ENCODE measurements at regions not wholly inside any gene's neighbourhood (a gene's known extent, or its start where the extent isn't known, plus 50 kb on each side); places are given as distances from the start of the nearest gene placed in this dataset.

DNA sequence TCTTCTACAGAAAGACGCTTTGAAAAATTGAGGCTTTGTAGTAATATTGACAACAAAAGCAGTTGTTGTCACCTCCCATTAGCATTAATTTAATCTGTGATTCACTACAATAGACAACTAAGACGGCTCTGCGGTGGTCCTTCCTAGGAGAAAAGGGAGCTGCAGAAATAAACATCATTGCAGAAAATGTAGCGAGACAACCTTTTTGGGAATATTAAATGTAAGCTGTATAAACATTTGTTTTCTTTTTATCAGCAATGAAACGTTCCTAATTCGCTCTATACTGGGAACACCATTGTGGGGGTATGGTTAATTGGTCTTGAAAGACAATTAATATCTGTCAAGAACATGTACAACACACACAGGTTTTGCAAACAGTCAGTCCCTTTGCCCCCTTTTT, 583.3 kb upstream of the TENM3 start:
- TF ChIP-seq, protein P1, sequence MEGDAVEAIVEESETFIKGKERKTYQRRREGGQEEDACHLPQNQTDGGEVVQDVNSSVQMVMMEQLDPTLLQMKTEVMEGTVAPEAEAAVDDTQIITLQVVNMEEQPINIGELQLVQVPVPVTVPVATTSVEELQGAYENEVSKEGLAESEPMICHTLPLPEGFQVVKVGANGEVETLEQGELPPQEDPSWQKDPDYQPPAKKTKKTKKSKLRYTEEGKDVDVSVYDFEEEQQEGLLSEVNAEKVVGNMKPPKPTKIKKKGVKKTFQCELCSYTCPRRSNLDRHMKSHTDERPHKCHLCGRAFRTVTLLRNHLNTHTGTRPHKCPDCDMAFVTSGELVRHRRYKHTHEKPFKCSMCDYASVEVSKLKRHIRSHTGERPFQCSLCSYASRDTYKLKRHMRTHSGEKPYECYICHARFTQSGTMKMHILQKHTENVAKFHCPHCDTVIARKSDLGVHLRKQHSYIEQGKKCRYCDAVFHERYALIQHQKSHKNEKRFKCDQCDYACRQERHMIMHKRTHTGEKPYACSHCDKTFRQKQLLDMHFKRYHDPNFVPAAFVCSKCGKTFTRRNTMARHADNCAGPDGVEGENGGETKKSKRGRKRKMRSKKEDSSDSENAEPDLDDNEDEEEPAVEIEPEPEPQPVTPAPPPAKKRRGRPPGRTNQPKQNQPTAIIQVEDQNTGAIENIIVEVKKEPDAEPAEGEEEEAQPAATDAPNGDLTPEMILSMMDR (conservative IDR thresholded peaks at IDR 0.05; ENCODE audit: low read depth, low read length), result no peak
- TF ChIP-seq RCOR1 (IDR thresholded peaks at IDR 0.05; ENCODE audit: insufficient replicate concordance, low read length) (no peak), POLR2A (IDR thresholded peaks at IDR 0.05; ENCODE audit: low read depth, low read length) (no peak), RFX5 (IDR thresholded peaks at IDR 0.05; ENCODE audit: low read depth, low read length) (no peak), MAFK (IDR thresholded peaks at IDR 0.05; ENCODE audit: low read depth, low read length) (no peak), FOS (IDR thresholded peaks at IDR 0.05; ENCODE audit: low read depth, low read length) (no peak), MXI1 (IDR thresholded peaks at IDR 0.05; ENCODE audit: borderline replicate concordance, low read depth, low read length) (no peak), CEBPB (IDR thresholded peaks at IDR 0.05; ENCODE audit: low read depth, low read length) (no peak), RAD21 (IDR thresholded peaks at IDR 0.05; ENCODE audit: low read length) (no peak), CHD1 (IDR thresholded peaks at IDR 0.05; ENCODE audit: low read depth, low read length) (no peak), MAZ (IDR thresholded peaks at IDR 0.05; ENCODE audit: borderline replicate concordance, low read depth, low read length) (no peak)
- TF ChIP-seq, protein P2, sequence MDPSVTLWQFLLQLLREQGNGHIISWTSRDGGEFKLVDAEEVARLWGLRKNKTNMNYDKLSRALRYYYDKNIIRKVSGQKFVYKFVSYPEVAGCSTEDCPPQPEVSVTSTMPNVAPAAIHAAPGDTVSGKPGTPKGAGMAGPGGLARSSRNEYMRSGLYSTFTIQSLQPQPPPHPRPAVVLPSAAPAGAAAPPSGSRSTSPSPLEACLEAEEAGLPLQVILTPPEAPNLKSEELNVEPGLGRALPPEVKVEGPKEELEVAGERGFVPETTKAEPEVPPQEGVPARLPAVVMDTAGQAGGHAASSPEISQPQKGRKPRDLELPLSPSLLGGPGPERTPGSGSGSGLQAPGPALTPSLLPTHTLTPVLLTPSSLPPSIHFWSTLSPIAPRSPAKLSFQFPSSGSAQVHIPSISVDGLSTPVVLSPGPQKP (IDR thresholded peaks at IDR 0.05; ENCODE audit: borderline replicate concordance, low read depth, low read length), result no peak
- TF ChIP-seq, protein P3, sequence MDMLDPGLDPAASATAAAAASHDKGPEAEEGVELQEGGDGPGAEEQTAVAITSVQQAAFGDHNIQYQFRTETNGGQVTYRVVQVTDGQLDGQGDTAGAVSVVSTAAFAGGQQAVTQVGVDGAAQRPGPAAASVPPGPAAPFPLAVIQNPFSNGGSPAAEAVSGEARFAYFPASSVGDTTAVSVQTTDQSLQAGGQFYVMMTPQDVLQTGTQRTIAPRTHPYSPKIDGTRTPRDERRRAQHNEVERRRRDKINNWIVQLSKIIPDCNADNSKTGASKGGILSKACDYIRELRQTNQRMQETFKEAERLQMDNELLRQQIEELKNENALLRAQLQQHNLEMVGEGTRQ (IDR thresholded peaks at IDR 0.05; ENCODE audit: low read depth, low read length), result no peak

All from IMR-90 (cell line).